ENCODE measurements at regions not wholly inside any gene's neighbourhood (a gene's known extent, or its start where the extent isn't known, plus 50 kb on each side); places are given as distances from the start of the nearest gene placed in this dataset.

DNA sequence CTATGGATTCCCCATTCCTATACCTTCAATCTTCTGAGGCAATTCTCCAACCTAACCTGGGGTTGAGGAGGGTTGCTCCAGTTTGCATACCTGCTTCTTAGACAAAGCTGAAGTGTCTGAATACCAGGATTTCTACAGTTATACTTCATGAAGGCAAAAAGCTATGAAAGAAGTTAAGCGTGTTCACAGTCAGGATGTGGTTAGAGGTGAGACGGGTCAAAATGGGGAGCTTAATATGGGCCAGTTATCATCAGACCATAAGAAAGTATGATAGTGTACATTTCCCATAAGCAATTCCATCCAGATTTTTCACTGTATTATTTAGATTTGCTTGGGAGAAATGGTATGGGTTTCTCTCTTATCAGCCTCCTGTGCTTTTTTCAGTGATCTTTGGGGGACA lies 156.9 kb upstream of the FER start:
- ChIA-PET POLR2A (no interaction called here), CTCF (no interaction called here)
- TF ChIP-seq FOXA1 (IDR thresholded peaks at IDR 0.05) (no peak), HDGF (IDR thresholded peaks at IDR 0.05; ENCODE audit: borderline replicate concordance) (no peak), ARNT (IDR thresholded peaks at IDR 0.05) (no peak), L3MBTL2 (conservative IDR thresholded peaks at IDR 0.05) (no peak), SP1 (IDR thresholded peaks at IDR 0.05) (no peak), ELF4 (IDR thresholded peaks at IDR 0.05) (no peak), LEF1 (IDR thresholded peaks at IDR 0.05; ENCODE audit: borderline replicate concordance) (no peak), FOXK2 (IDR thresholded peaks at IDR 0.05) (no peak), FOXM1 (IDR thresholded peaks at IDR 0.05; ENCODE audit: borderline replicate concordance) (no peak), SUZ12 (IDR thresholded peaks at IDR 0.05) (no peak), NFRKB (IDR thresholded peaks at IDR 0.05) (no peak), TARDBP (IDR thresholded peaks at IDR 0.05) (no peak), CTBP1 (IDR thresholded peaks at IDR 0.05; ENCODE audit: borderline replicate concordance) (no peak), ZNF384 (IDR thresholded peaks at IDR 0.05) (no peak), BHLHE40 (IDR thresholded peaks at IDR 0.05; ENCODE audit: borderline replicate concordance) (no peak)
- TF ChIP-seq, protein P1, sequence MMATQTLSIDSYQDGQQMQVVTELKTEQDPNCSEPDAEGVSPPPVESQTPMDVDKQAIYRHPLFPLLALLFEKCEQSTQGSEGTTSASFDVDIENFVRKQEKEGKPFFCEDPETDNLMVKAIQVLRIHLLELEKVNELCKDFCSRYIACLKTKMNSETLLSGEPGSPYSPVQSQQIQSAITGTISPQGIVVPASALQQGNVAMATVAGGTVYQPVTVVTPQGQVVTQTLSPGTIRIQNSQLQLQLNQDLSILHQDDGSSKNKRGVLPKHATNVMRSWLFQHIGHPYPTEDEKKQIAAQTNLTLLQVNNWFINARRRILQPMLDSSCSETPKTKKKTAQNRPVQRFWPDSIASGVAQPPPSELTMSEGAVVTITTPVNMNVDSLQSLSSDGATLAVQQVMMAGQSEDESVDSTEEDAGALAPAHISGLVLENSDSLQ (IDR thresholded peaks at IDR 0.05), result no peak
- DNase-seq (ENCODE audit: extremely low spot score), result no peak

- DNase-seq (ENCODE audit: extremely low spot score), result no peak
- CTCF ChIA-PET, result no interaction called here
- TF ChIP-seq LEF1 (IDR thresholded peaks at IDR 0.05; ENCODE audit: borderline replicate concordance), result no peak
- no peak for TF ChIP-seq ARNT (IDR thresholded peaks at IDR 0.05)
- no peak for TF ChIP-seq BHLHE40 (IDR thresholded peaks at IDR 0.05; ENCODE audit: borderline replicate concordance)
- TF ChIP-seq TARDBP (IDR thresholded peaks at IDR 0.05), result no peak
- no peak for TF ChIP-seq SUZ12 (IDR thresholded peaks at IDR 0.05)
- no peak for TF ChIP-seq FOXA1 (IDR thresholded peaks at IDR 0.05)
- no peak for TF ChIP-seq SP1 (IDR thresholded peaks at IDR 0.05)
- TF ChIP-seq, protein P1 (IDR thresholded peaks at IDR 0.05), result no peak
- no peak for TF ChIP-seq HDGF (IDR thresholded peaks at IDR 0.05; ENCODE audit: borderline replicate concordance)
- TF ChIP-seq FOXK2 (IDR thresholded peaks at IDR 0.05), result no peak
- no peak for TF ChIP-seq CTBP1 (IDR thresholded peaks at IDR 0.05; ENCODE audit: borderline replicate concordance)
- no peak for TF ChIP-seq ZNF384 (IDR thresholded peaks at IDR 0.05)
- TF ChIP-seq NFRKB (IDR thresholded peaks at IDR 0.05), result no peak
- no peak for TF ChIP-seq FOXM1 (IDR thresholded peaks at IDR 0.05; ENCODE audit: borderline replicate concordance)
- TF ChIP-seq ELF4 (IDR thresholded peaks at IDR 0.05), result no peak
- TF ChIP-seq L3MBTL2 (conservative IDR thresholded peaks at IDR 0.05), result no peak
- POLR2A ChIA-PET, result no interaction called here
Observed at GRCh38 chr5:108588323-108588722, 159.4 kb upstream of the FER start.

DNA sequence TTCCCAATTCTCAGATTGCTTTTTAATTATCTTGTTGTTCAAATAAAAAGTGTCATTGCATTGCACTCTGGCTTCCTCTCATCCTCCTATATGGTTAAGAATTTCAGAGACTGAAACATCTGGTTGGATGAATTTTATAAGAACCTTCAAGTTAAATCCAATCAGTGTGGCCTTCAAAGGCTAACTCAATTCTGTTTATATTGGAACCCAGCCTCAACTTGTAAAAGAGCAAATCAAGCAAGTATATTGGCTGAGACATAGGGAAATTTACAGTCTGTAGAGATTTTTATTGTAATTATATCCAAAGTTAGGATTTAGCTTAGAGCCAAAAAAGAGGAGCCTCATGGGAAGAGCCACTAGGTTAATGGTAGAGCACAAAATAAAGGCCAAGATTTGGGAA lies 159.9 kb upstream of the FER start:
- ChIA-PET POLR2A (no interaction called here), CTCF (no interaction called here)
- TF ChIP-seq CTBP1 (IDR thresholded peaks at IDR 0.05; ENCODE audit: borderline replicate concordance) (no peak), LEF1 (IDR thresholded peaks at IDR 0.05; ENCODE audit: borderline replicate concordance) (no peak), L3MBTL2 (conservative IDR thresholded peaks at IDR 0.05) (no peak), ELF4 (IDR thresholded peaks at IDR 0.05) (no peak), SP1 (IDR thresholded peaks at IDR 0.05) (no peak), SUZ12 (IDR thresholded peaks at IDR 0.05) (no peak), BHLHE40 (IDR thresholded peaks at IDR 0.05; ENCODE audit: borderline replicate concordance) (no peak), FOXK2 (IDR thresholded peaks at IDR 0.05) (no peak), HDGF (IDR thresholded peaks at IDR 0.05; ENCODE audit: borderline replicate concordance) (no peak), NFRKB (IDR thresholded peaks at IDR 0.05) (no peak), ARNT (IDR thresholded peaks at IDR 0.05) (no peak), FOXM1 (IDR thresholded peaks at IDR 0.05; ENCODE audit: borderline replicate concordance) (no peak), ZNF384 (IDR thresholded peaks at IDR 0.05) (no peak), TARDBP (IDR thresholded peaks at IDR 0.05) (no peak), FOXA1 (IDR thresholded peaks at IDR 0.05) (no peak)
- TF ChIP-seq, protein P1 (IDR thresholded peaks at IDR 0.05), result no peak

GRCh38 chr5:108581026-108581425 lies 166.7 kb upstream of the FER start:
- POLR2A ChIA-PET, result no interaction called here
- DNase-seq (ENCODE audit: extremely low spot score), result no peak
- TF ChIP-seq FOXK2 (IDR thresholded peaks at IDR 0.05), result no peak
- TF ChIP-seq LEF1 (IDR thresholded peaks at IDR 0.05; ENCODE audit: borderline replicate concordance), result no peak
- no peak for TF ChIP-seq SUZ12 (IDR thresholded peaks at IDR 0.05)
- no peak for TF ChIP-seq FOXM1 (IDR thresholded peaks at IDR 0.05; ENCODE audit: borderline replicate concordance)
- no peak for TF ChIP-seq SP1 (IDR thresholded peaks at IDR 0.05)
- no peak for TF ChIP-seq L3MBTL2 (conservative IDR thresholded peaks at IDR 0.05)
- no peak for TF ChIP-seq NFRKB (IDR thresholded peaks at IDR 0.05)
- TF ChIP-seq ZNF384 (IDR thresholded peaks at IDR 0.05), result no peak
- no peak for TF ChIP-seq CTBP1 (IDR thresholded peaks at IDR 0.05; ENCODE audit: borderline replicate concordance)
- no peak for TF ChIP-seq FOXA1 (IDR thresholded peaks at IDR 0.05)
- TF ChIP-seq HDGF (IDR thresholded peaks at IDR 0.05; ENCODE audit: borderline replicate concordance), result no peak
- no peak for TF ChIP-seq TARDBP (IDR thresholded peaks at IDR 0.05)
- CTCF ChIA-PET, result interaction anchor here (0.6 kb wide), 1 partner anchor 1318 kb away, joined by 3 read pairs; no protein-coding TSS in a partner anchor

More for the DNA sequence above, 159.9 kb upstream of the FER start:
- DNase-seq (ENCODE audit: extremely low spot score), result no peak

DNA sequence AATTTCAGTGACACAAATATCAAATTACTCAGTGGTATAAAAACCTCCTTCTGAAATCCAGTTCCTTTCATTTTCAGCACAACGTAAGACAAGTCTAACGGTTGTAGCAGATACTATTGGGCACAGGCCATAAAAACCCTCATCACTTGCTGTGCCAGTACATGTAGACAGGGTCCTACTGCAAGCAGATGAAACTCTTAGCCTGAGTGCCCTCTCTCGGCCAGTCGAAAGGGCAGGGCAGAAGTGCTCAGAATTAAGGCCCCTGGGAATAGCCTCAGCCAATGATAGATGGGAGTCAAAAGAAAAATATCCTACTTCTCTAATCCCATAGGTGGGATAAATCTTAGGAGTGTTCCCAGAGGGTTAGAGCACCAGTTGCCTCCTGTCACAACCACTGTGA lies 168.5 kb upstream of the FER start:
- POLR2A ChIA-PET, result no interaction called here
- DNase-seq (ENCODE audit: extremely low spot score), result no peak
- TF ChIP-seq LEF1 (IDR thresholded peaks at IDR 0.05; ENCODE audit: borderline replicate concordance) (no peak), FOXM1 (IDR thresholded peaks at IDR 0.05; ENCODE audit: borderline replicate concordance) (no peak), L3MBTL2 (conservative IDR thresholded peaks at IDR 0.05) (no peak), CTBP1 (IDR thresholded peaks at IDR 0.05; ENCODE audit: borderline replicate concordance) (no peak), SP1 (IDR thresholded peaks at IDR 0.05) (no peak), ELF4 (IDR thresholded peaks at IDR 0.05) (no peak), BHLHE40 (IDR thresholded peaks at IDR 0.05; ENCODE audit: borderline replicate concordance) (no peak), ZNF384 (IDR thresholded peaks at IDR 0.05) (no peak), FOXA1 (IDR thresholded peaks at IDR 0.05) (no peak), FOXK2 (IDR thresholded peaks at IDR 0.05) (no peak), HDGF (IDR thresholded peaks at IDR 0.05; ENCODE audit: borderline replicate concordance) (no peak), NFRKB (IDR thresholded peaks at IDR 0.05) (no peak), ARNT (IDR thresholded peaks at IDR 0.05) (no peak)
- TF ChIP-seq, protein P1 (IDR thresholded peaks at IDR 0.05), result no peak
- CTCF ChIA-PET, result no interaction called here

Data from HEK293T (cell line).